ENCODE measurements at regions not wholly inside any gene's neighbourhood (a gene's known extent, or its start where the extent isn't known, plus 50 kb on each side); places are given as distances from the start of the nearest gene placed in this dataset.

DNA sequence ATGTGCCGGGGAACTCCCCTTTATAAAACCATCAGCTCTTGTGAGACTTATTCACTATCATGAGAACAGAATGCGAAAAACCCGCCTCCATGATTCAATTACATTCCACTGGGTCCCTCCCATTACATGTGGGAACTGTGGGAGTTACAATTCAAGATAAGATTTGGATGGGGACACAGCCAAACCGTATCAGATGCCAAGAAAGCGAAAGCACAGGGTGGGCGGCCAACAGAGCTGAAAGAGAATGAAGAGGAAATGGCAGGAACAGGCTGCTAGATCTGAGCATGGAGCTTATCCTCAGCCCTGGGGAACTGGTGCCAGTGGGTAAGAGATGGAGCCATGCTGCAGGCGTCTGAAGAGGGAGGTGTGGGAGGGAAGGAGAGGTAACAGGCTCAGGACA, 117.7 kb upstream of the PNPLA4 start:
- CTCF ChIA-PET: no interaction called here
- H2AFZ ChIP-seq: no peak overlapping the region
- no peaks in the 10 kb centered on the region for H3K4me1 ChIP-seq (replicated peaks; ENCODE audit: insufficient read depth)
- intact Hi-C loops (cut with micrococcal nuclease; ENCODE audit: unreplicated experiment): no loop called here
- no peak overlapping the region for H3K27ac ChIP-seq
- no TSS peak for BruUV-seq (replicated peaks)
- H3K4me2 ChIP-seq: no peak overlapping the region
- no peaks in the 10 kb centered on the region for H4K20me1 ChIP-seq (ENCODE audit: insufficient read depth)
- POLR2A ChIA-PET (ENCODE audit: unreplicated experiment): no interaction called here
- H3F3A ChIP-seq (ENCODE audit: insufficient read depth, low read depth): no peaks in the 10 kb centered on the region
- no peaks in the 10 kb centered on the region for H3K9me3 ChIP-seq (ENCODE audit: insufficient read depth, low read depth)
- no peaks in the 10 kb centered on the region for H3K36me3 ChIP-seq (ENCODE audit: low read depth)
- DNase-seq: no peak
- no peaks in the 10 kb centered on the region for H3K27me3 ChIP-seq (ENCODE audit: insufficient read depth, low read depth)
- no peak overlapping the region for H3K4me3 ChIP-seq
- no peaks in the 10 kb centered on the region for H3K79me2 ChIP-seq (ENCODE audit: low read depth)
- no peaks in the 10 kb centered on the region for H3K9me2 ChIP-seq (ENCODE audit: insufficient read depth)
- TF ChIP-seq CTCF (conservative IDR thresholded peaks at IDR 0.05) (no peak), EZH2 (IDR thresholded peaks at IDR 0.05; ENCODE audit: low read depth) (no peak)

DNA sequence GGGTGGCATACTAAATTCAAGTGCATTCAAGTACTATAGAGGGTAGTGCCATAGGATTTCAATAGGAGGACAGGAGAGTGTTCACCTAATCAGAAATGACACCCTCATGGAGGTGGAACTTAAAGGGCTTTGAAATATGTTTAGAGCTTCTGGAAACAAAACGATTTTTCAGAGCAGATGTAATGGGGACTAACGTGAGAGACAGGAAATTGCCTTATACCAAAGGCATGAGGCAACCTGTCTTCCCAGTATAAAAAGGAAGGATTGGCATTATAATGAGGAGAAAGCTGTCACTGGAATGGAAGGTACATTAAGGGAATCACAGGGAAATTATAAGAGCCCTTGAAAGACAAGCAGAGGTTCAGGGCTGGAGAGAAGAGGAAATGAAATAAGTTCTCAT, 116.3 kb upstream of the PNPLA4 start:
- Histone ChIP-seq H3K27ac (no peak overlapping the region), H2AFZ (no peak overlapping the region), H3K4me1 (replicated peaks; ENCODE audit: insufficient read depth) (no peaks in the 10 kb centered on the region), H3K27me3 (ENCODE audit: insufficient read depth, low read depth) (no peaks in the 10 kb centered on the region), H4K20me1 (ENCODE audit: insufficient read depth) (no peaks in the 10 kb centered on the region), H3K79me2 (ENCODE audit: low read depth) (no peaks in the 10 kb centered on the region), H3K9me3 (ENCODE audit: insufficient read depth, low read depth) (no peaks in the 10 kb centered on the region), H3K36me3 (ENCODE audit: low read depth) (no peaks in the 10 kb centered on the region), H3F3A (ENCODE audit: insufficient read depth, low read depth) (no peaks in the 10 kb centered on the region), H3K9me2 (ENCODE audit: insufficient read depth) (no peaks in the 10 kb centered on the region), H3K4me3 (no peak overlapping the region), H3K4me2 (no peak overlapping the region)
- ChIA-PET POLR2A (ENCODE audit: unreplicated experiment) (no interaction called here), CTCF (no interaction called here)
- no peak for DNase-seq
- intact Hi-C loops (cut with micrococcal nuclease; ENCODE audit: unreplicated experiment): no loop called here
- BruUV-seq (replicated peaks): no TSS peak
- no peak for TF ChIP-seq EZH2 (IDR thresholded peaks at IDR 0.05; ENCODE audit: low read depth)
- no peak for TF ChIP-seq CTCF (conservative IDR thresholded peaks at IDR 0.05)

DNA sequence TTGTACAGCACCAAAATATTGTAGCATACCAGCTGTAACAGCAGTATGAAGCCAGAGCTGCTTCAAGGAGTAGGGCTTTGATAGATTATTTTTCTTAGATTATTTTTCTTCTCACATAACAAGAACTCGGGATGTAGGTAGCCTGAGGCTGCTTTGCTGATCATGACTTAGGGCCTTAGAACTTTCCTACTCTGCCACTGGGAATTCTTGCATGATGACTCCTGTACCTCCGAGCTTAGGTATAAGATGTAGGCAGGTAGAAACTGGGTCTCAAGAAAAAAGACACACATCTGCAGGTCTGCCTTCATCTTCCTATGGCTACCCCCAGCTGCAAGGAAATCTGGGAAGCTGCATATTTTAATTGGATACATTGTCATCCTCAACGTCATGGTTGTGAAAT, 115.9 kb upstream of the PNPLA4 start:
- Histone ChIP-seq H3K4me1 (replicated peaks; ENCODE audit: insufficient read depth) (no peaks in the 10 kb centered on the region), H4K20me1 (ENCODE audit: insufficient read depth) (no peaks in the 10 kb centered on the region), H3K4me2 (no peak overlapping the region), H3K9me3 (ENCODE audit: insufficient read depth, low read depth) (no peaks in the 10 kb centered on the region), H3K79me2 (ENCODE audit: low read depth) (no peaks in the 10 kb centered on the region), H3K4me3 (no peak overlapping the region), H3K27me3 (ENCODE audit: insufficient read depth, low read depth) (no peaks in the 10 kb centered on the region), H3K27ac (no peak overlapping the region), H2AFZ (no peak overlapping the region), H3K9me2 (ENCODE audit: insufficient read depth) (no peaks in the 10 kb centered on the region), H3F3A (ENCODE audit: insufficient read depth, low read depth) (no peaks in the 10 kb centered on the region), H3K36me3 (ENCODE audit: low read depth) (no peaks in the 10 kb centered on the region)
- POLR2A ChIA-PET (ENCODE audit: unreplicated experiment): no interaction called here
- no TSS peak for BruUV-seq (replicated peaks)
- intact Hi-C loops (cut with micrococcal nuclease; ENCODE audit: unreplicated experiment): no loop called here
- no peak for TF ChIP-seq EZH2 (IDR thresholded peaks at IDR 0.05; ENCODE audit: low read depth)
- TF ChIP-seq CTCF (conservative IDR thresholded peaks at IDR 0.05): no peak
- CTCF ChIA-PET: no interaction called here
- DNase-seq: no peak
